ENCODE measurements at regions not wholly inside any gene's neighbourhood (a gene's known extent, or its start where the extent isn't known, plus 50 kb on each side); places are given as distances from the start of the nearest gene placed in this dataset.

DNA sequence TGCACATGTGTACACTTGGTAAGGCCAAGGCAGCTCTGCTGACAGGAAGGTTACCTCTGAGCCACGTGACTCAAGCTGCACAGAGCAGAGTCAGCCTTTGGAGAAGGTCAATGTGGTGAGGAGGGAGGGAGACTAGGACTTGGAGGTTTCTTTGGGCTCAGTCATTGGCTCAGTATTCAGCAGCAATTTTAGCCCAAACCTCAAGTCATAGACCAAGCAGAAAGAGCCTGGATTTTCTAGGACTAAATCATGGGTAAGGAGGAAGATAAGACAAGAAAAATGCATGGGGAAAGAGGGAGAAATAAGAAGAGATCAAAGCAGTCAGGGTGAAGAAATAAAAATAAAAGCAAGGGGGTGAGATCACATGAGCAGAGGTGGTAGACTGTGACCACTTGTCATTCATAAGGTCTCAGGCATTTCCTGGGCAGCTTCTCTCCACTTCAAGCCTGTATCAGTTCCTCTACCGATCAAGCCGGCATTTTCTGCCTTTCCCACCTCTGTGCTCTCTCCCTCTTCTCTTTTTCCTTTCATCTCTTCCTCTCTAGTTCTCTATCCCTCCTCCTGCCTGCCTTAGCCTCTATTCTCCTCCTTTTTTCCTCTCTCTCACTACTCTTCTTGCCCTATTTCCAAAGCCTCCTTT, 51.7 kb upstream of the DUSP10 start:
- DNase-seq (ENCODE audit: low read depth): no peak
- TF ChIP-seq, protein P1, sequence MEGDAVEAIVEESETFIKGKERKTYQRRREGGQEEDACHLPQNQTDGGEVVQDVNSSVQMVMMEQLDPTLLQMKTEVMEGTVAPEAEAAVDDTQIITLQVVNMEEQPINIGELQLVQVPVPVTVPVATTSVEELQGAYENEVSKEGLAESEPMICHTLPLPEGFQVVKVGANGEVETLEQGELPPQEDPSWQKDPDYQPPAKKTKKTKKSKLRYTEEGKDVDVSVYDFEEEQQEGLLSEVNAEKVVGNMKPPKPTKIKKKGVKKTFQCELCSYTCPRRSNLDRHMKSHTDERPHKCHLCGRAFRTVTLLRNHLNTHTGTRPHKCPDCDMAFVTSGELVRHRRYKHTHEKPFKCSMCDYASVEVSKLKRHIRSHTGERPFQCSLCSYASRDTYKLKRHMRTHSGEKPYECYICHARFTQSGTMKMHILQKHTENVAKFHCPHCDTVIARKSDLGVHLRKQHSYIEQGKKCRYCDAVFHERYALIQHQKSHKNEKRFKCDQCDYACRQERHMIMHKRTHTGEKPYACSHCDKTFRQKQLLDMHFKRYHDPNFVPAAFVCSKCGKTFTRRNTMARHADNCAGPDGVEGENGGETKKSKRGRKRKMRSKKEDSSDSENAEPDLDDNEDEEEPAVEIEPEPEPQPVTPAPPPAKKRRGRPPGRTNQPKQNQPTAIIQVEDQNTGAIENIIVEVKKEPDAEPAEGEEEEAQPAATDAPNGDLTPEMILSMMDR (conservative IDR thresholded peaks at IDR 0.05; ENCODE audit: control insufficient read depth, insufficient read depth, low read depth, low read length): no peak
- no peak overlapping the region for H3K4me3 ChIP-seq (ENCODE audit: control insufficient read depth, low read depth, low read length)

DNA sequence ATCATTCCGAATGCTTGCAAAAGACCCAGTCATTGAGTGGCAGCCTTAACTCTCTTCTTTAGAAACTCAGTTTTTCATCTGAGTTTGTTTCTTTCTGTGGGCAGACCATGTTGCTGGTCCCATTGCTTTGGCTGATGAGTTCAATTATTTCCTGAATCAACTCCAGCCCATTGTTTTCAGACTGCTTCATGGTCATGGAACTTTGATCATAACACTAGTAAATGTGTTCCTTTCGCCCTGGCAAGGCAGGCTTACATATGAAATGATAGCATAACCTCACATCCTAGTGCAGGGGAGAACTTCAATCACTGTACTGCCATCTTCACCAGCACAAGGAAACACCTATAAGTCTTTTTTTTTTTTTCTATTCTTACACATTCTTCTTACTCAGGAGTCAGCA, 50.0 kb upstream of the DUSP10 start:
- TF ChIP-seq, protein P1 (conservative IDR thresholded peaks at IDR 0.05; ENCODE audit: control insufficient read depth, insufficient read depth, low read depth, low read length): no peak
- DNase-seq (ENCODE audit: low read depth): no peak
- H3K4me3 ChIP-seq (ENCODE audit: control insufficient read depth, low read depth, low read length): no peak overlapping the region

All from fibroblast of mammary gland (primary cell).